Endothelial cell of umbilical vein (primary cell): ENCODE measurements at regions not wholly inside any gene's neighbourhood (a gene's known extent, or its start where the extent isn't known, plus 50 kb on each side); places are given as distances from the start of the nearest gene placed in this dataset.

Experiments used
- BruUV-seq: library from RNA; stranded (reverse); fragments of 400-500 nt; replicated peaks from 2 replicates; lab custom pipeline; 2021; lab: Mats Ljungman, UMichigan
- CTCF ChIA-PET: fragments of 300-600, 350-600 bp; sonication (Branson Sonifier 250); formaldehyde crosslinking; loops from one replicate; lab custom pipeline; 2021; ENCODE audit warnings: antibody characterized with exemption, inconsistent platforms; lab: Charles Lee
- POLR2A ChIA-PET: fragments of 300-600, 350-600 bp; sonication (Branson Sonifier 250); formaldehyde crosslinking; loops from one replicate; lab custom pipeline; 2021; ENCODE audit warnings: antibody characterized with exemption, inconsistent platforms; lab: Charles Lee
- DNase-seq: peaks from one replicate; pipeline ENCODE4 v3.0.0-alpha.2; 2011; ENCODE audit warnings: low read depth, low spot score
- FAIRE-seq: peaks from 2 replicates; lab custom pipeline; 2011; peaks lifted over from hg19 to GRCh38; lab: Jason Lieb, UNC
- H2AFZ ChIP-seq: 2 replicates; pipeline ENCODE4 v1.6.0; 2012; ENCODE audit warnings: low read depth, low read length, control low read depth, inconsistent platforms
- H3K27ac ChIP-seq: 2 replicates; pipeline ENCODE4 v1.5.1; 2011; ENCODE audit warnings: low read depth, mild to moderate bottlenecking, control low read depth, low read length, moderate library complexity; ENCODE audit not compliant: insufficient read depth
- H3K27me3 ChIP-seq, 2 experiments: 2 replicates each; pipeline versions ENCODE4 v1.6.0 to v1.6.1; 2011; ENCODE audit warnings: low read length in 2 of 2, mixed read lengths in 1 of 2; ENCODE audit not compliant: control insufficient read depth in 2 of 2, insufficient read depth in 2 of 2
- H3K36me3 ChIP-seq, 2 experiments: 2 replicates in 1 of 2; 3 replicates in 1 of 2; pipeline ENCODE4 v1.5.1; 2011; ENCODE audit warnings: low read length in 2 of 2, mild to moderate bottlenecking in 1 of 2, moderate library complexity in 1 of 2; ENCODE audit not compliant: control insufficient read depth in 2 of 2, insufficient read depth in 2 of 2; ENCODE audit errors: extremely low read depth in 1 of 2
- H3K4me1 ChIP-seq: 3 replicates; pipeline ENCODE4 v1.5.1; 2011; ENCODE audit warnings: mild to moderate bottlenecking, low read length; ENCODE audit not compliant: control insufficient read depth, insufficient read depth; ENCODE audit errors: extremely low read depth
- H3K4me2 ChIP-seq: 2 replicates; pipeline ENCODE4 v1.6.1; 2011; ENCODE audit warnings: low read length, control low read depth, mixed read lengths; ENCODE audit not compliant: insufficient read depth
- H3K4me3 ChIP-seq, 3 experiments: fragments of 200-600 bp in 1 of 3; sonication (generic), shearing (Covaris generic) in 1 of 3; replicated peaks in 1 of 3; 2 replicates each; pipeline ENCODE4 v1.5.1; 2011 to 2016; ENCODE audit warnings: control low read depth in 3 of 3, low read length in 3 of 3, mild to moderate bottlenecking in 2 of 3, inconsistent platforms in 1 of 3, low read depth in 1 of 3, moderate library complexity in 1 of 3; ENCODE audit not compliant: insufficient read depth in 1 of 3
- H3K79me2 ChIP-seq: 2 replicates; pipeline ENCODE4 v1.6.0; 2012; ENCODE audit warnings: low read length, inconsistent platforms; ENCODE audit not compliant: control insufficient read depth, insufficient read depth
- H3K9ac ChIP-seq: replicated peaks from 2 replicates; pipeline ENCODE3; 2011; ENCODE audit warnings: low read length, control low read depth; ENCODE audit not compliant: insufficient read depth; ENCODE audit errors: extremely low read depth
- H3K9me1 ChIP-seq: replicated peaks from 3 replicates; pipeline ENCODE4 v1.6.0; 2011; ENCODE audit warnings: mild to moderate bottlenecking, low read length; ENCODE audit not compliant: control insufficient read depth, insufficient read depth; ENCODE audit errors: extremely low read depth
- H3K9me3 ChIP-seq: replicated peaks from 2 replicates; pipeline ENCODE4 v1.5.1; 2012; ENCODE audit warnings: low read length, inconsistent platforms; ENCODE audit not compliant: control insufficient read depth, insufficient read depth
- H4K20me1 ChIP-seq: replicated peaks from 2 replicates; pipeline ENCODE3; 2011; ENCODE audit warnings: mild to moderate bottlenecking, low read length; ENCODE audit not compliant: control insufficient read depth, insufficient read depth; ENCODE audit errors: extremely low read depth
- CTCF ChIP-seq, 2 donors: IDR thresholded peaks; 1 replicate in 1 of 2; 2 replicates in 1 of 2; pipeline ENCODE4 v1.5.1; 2011; ENCODE audit warnings: low read length in 2 of 2, mild to moderate bottlenecking in 2 of 2, moderate library complexity in 2 of 2, control low read depth in 1 of 2, inconsistent platforms in 1 of 2, low read depth in 1 of 2; ENCODE audit not compliant: insufficient read depth in 1 of 2; ENCODE audit errors: extremely low read depth in 1 of 2
- EZH2 ChIP-seq: IDR thresholded peaks from 2 replicates; pipeline ENCODE4 v1.6.1; 2012; ENCODE audit warnings: borderline replicate concordance, low read depth, mild to moderate bottlenecking, moderate library complexity, low read length, inconsistent platforms; ENCODE audit not compliant: severe bottlenecking
- FOS ChIP-seq: IDR thresholded peaks from 2 replicates; pipeline ENCODE4 v1.6.1; 2011; ENCODE audit warnings: mild to moderate bottlenecking, low read length, moderate library complexity, borderline replicate concordance; ENCODE audit not compliant: insufficient read depth
- GATA2 ChIP-seq: IDR thresholded peaks from 2 replicates; pipeline ENCODE4 v1.7.0; 2011; ENCODE audit warnings: low read depth, mild to moderate bottlenecking, moderate library complexity, mixed read lengths, low read length; ENCODE audit not compliant: insufficient read length, insufficient read depth
- JUN ChIP-seq: IDR thresholded peaks from 2 replicates; pipeline ENCODE4 v1.6.1; 2011; ENCODE audit warnings: borderline replicate concordance, low read depth; ENCODE audit not compliant: insufficient read length, insufficient read depth
- MAX ChIP-seq: IDR thresholded peaks from 2 replicates; pipeline ENCODE4 v1.6.1; 2011; ENCODE audit not compliant: insufficient read depth, insufficient read length
- MYC ChIP-seq: IDR thresholded peaks from one replicate; pipeline ENCODE4 v1.6.1; 2011; ENCODE audit warnings: mild to moderate bottlenecking, low read depth, low read length
- POLR2A ChIP-seq: IDR thresholded peaks from 2 replicates; pipeline ENCODE4 v1.6.1; 2012; ENCODE audit warnings: low read depth, mild to moderate bottlenecking, control low read depth, low read length
- POLR2AphosphoS5 ChIP-seq: IDR thresholded peaks from 2 replicates; pipeline ENCODE4 v1.6.1; 2012; ENCODE audit warnings: low read depth, mild to moderate bottlenecking, control low read depth, low read length, moderate library complexity; ENCODE audit not compliant: insufficient read depth
- dilution Hi-C: fragments of 300-500 bp; cut with MboI; formaldehyde crosslinking; loops from one replicate; pipeline ENCODE4 v1.15.0; 2019; ENCODE audit warnings: low sequenced_read_pairs; ENCODE audit not compliant: extremely low pct_ligation_motif_present
- intact Hi-C: fragments of 100-400 bp; cut with micrococcal nuclease; formaldehyde crosslinking; loops from one replicate; pipeline ENCODE4 v1.10.0; 2022

GRCh38 chr7:153832160-153832559 is 220.0 kb upstream of the DPP6 start:
- intact Hi-C loops (no loop called here), dilution Hi-C loops (no loop called here)
- BruUV-seq = no TSS peak
- FAIRE-seq = no peak
- Histone ChIP-seq H3K9me1 (no peaks in the 10 kb centered on the region), H2AFZ (no peak overlapping the region), H3K9ac (no peak overlapping the region), H4K20me1 (no peaks in the 10 kb centered on the region), H3K27me3 (no peaks in the 10 kb centered on the region), H3K4me1 (no peaks in the 10 kb centered on the region), H3K36me3 (no peaks in the 10 kb centered on the region), H3K79me2 (no peaks in the 10 kb centered on the region), H3K9me3 (peaks cover 11% of the 10 kb centered on the region), H3K4me3 (no peak overlapping the region), H3K27ac (no peak overlapping the region), H3K4me2 (no peak overlapping the region)
- no peak for DNase-seq
- ChIA-PET CTCF (no interaction called here), POLR2A (no interaction called here)
- TF ChIP-seq MAX (no peak), GATA2 (no peak), POLR2A (no peak), JUN (no peak), EZH2 (no peak), POLR2AphosphoS5 (no peak), FOS (no peak), MYC (no peak), CTCF (IDR thresholded peaks at IDR 0.05; ENCODE audit: extremely low read depth in 1 of 2, insufficient read depth in 1 of 2, low read depth in 1 of 2, low read length in 2 of 2) (no peak)
